NCI-H146 (cell line): ENCODE measurements at regions not wholly inside any gene's neighbourhood (a gene's known extent, or its start where the extent isn't known, plus 50 kb on each side); places are given as distances from the start of the nearest gene placed in this dataset.
"Not testable (repeated sequence)": the region's sequence is repeated elsewhere in the genome, so short reads cannot be mapped to it uniquely, and the experiment has no call there.

Experiments used
- DNase-seq: peaks from one replicate; lab custom pipeline; 2025; lab: John Stamatoyannopoulos, UW

DNA sequence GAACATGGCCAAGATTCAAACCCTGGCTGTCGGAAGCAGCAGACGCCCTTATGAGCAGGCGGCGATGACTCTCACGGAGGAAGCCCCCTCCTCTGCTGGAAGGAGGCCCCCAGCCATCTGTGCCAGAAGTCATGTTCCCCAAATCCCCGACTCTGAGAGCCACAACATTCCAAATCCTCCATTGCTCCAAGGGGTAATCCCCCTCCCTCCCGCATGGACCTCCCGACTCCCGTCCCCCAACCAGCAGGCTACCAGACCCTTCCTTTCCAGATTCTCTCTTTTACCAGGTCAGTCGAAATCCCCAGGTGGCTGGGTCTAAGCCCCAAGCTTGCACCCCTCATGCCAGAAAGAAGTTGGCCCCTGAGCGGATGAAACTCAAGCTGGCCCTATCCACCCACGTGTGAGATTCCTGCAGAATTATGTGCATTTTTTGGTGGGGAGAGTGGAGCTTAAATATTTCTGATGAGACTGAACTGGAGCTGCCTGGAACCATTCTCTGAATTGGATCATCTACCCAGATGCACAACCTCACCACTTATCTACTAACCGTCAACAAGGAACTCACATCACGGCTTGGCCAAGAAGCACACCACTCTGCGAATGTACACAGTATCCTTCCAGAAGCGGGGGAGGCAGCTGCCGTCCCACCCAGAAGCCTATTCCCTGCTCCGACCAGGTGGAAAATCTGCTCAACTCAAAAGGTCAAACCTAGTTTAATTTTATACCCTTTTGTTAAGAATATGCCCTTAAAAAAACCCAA lies 283.5 kb downstream of the C16orf95 start:
- DNase-seq = no peak

DNA sequence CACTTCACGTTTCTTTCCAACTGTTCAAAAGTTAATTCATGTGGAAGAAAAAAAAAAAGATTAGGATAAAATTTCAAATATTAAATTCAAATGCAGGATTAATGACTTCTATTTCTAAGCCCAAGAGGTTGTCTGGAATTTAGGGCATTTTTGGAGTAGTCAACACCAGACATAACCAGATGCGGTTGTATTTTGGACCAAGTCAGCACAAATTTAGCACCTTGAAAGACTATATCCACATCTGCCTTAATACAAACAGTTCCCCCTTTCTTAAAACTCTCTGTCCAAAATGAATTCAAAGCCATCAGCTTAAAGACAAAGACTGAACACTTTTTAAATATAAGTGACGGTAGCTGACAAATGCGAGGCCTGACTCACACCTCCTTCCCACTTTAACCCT lies 282.9 kb downstream of the C16orf95 start:
- no peak for DNase-seq

DNA sequence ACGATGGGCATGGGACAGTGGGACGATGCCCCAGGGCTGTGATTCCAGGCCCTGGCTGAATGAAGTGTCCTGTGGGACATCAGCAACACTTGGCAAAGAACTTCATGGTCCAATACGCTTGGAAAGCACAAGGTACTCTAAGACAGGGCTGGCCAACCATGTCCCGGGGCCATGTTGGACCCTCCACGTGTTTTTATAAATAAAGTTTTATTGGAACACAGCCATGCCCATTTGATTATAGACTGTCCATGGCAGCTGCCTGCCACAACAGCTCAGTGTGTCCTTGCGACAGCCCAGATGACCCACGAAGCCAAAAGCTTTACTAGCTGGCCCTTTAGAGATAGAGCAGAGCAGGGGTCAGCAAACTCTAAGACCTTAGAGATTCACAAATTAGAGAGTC lies 282.1 kb downstream of the C16orf95 start:
- no peak for DNase-seq

DNA sequence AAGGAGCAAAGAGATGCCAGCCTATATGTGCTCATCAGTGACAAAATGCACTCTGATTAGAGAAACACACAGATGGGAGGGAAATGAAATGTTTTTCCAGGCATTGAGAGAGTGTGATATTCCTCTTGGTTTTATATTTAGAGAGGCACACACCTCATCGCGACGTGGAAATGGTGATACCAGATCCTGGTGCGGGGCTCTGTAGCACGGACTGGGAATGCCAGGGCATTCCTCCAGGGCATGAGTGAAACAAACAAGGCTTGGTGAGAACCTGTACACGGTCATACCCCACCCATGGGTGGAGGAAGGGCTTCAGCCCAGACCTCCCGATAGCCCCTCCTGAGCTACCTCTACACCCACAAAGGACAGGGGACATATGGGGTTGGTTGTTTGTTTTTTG lies 280.2 kb downstream of the C16orf95 start:
- DNase-seq = no peak

DNA sequence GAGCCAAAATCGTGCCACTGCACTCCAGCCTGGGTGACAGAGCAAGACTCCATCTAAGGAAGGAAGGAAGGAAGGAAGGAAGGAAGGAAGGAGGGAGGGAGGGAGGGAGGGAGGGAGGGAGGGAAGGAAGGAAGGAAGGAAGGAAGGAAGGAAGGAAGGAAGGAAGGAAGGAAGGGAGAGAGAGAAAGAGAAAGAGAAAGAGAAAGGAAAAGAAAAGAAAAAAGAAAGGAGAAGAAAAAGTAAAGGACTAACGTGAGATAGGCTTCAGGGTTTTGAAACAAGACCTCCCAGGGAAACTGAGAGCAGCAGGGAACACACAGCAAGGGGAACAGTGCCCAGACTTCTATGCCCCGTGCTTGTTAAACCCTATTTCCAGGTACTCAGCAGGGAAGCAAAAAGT lies 278.7 kb downstream of the C16orf95 start:
- DNase-seq = not testable (repeated sequence)

DNA sequence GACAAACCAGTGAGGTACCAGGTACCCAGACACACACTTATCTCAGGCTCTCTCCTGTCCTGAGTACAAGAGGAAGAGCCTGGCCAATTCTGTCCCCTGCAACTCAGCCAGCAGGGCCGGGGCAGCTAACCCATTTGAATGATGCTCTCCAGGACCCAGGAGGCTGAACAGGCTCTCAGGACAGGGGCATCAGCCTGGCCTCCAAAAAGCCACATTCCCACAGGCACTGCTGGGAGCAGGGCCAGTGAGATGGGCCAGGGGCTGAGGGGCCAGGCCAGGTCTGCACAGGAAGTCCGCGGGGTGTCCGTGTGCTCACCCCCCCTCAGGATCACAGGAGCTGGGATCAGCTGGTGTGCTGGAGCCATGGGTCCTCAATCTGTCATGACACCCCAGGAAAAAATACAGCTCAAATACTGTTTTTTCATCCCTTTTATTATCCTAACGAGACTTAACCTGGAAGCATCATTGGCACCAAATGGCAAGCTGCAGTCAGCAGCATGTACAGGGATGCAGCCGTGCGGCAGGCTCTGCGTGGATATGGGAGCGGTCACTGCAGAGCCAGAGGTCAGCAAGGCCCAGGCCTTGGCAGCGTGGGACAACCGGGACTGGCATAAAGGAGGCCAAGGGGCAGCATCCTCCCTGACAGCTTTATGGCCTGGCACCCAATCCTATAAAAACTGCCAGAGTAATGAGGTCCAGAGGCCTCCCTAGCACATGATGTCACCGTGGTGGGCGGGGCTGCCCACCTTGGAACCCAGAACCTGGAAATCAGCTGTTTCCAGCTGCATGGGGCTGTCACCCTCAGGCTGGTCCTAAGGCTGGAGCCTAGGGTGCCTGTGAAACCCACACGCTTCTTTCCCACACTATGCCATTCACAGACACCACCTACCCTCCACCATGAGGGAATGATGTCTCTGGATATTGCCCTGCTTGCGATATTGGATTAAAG lies 276.7 kb downstream of the C16orf95 start:
- no peak for DNase-seq

DNA sequence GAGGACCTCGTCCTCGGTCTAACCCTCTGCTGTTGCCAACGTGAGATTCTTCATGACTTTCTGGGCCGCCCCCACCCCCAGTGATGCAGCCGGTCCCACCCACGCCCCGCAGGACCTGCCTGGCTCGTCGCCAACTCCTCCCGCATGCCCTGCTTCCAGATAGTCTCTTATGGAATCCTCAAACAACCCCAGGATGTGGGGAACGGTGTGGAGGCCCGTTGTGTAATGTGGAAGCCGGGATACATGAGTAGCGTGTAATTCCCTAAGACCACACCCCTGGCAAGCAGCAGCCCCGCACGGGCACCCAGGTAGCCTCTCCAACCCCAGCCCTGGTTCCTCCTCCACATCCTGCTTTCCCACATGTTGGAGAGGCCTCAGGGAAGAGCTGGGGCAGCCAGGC lies 275.9 kb downstream of the C16orf95 start:
- no peak for DNase-seq

DNA sequence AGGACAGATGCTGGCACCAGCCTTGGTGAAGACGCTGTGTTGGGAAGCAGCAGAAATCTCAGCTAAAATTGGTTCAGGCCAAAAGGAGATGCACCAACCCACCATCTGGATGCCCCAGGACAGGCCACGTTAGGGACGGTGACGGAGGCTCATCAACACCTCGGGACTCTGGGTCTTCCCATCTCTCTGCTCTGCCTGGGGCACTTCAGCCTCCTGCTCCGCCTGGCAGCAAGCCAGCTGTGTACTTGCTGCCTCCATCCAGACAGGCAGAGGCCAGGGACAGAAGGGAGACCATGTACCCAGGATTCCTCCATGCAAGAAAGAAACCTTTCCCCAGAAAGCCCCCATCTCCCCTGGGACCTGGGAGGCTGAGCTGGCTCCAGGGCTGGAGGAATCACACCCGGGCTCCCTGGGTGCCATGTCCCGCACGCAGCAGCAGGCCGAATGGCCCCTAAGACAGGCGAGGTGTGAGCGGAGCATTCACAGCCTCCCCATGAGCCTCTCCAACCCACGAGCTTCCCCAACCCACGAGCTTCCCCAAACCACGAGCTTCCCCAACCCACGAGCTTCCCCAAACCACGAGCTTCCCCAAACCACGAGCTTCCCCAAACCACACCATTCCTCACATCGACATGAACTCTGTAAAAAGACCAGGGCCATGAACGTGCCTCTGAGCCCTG lies 274.5 kb downstream of the C16orf95 start:
- no peak for DNase-seq

DNA sequence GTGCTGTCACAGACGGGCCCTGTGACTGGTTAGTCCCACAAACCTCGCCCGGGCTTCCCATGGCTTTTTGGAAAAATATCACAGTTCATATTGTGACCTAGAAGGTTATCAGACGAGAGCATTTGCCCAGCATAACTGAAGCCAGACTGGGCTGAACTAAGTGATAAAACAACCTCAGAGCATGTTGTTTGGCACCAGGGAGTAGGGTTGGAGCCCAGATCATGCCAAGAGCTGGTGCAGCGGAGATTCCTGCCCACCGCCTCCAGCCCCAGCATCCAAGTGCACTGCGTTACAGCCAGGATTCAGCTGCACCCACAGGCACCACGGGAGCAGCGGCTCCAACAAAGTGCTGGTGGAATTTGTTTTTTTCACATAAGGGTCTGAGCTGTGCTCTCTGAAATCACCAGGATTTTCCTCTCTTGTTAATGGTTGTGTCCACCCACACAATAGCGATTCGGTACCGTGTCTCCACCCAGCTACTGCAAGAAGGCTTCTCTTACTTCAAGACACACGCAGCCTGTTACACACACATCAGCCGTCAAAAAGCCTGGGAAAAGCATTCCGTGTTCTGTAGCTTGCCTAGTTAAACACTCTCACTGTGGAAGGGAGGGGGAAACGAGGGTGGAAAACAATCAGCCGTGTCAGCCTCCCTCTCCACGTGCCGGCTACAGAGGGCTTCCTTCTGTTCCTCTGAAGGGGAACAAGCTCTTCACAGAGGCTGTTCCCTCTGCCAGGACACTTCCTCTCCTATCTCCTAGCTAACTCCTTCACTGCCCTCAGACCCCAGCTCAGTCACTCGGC lies 273.8 kb downstream of the C16orf95 start:
- DNase-seq = no peak

DNA sequence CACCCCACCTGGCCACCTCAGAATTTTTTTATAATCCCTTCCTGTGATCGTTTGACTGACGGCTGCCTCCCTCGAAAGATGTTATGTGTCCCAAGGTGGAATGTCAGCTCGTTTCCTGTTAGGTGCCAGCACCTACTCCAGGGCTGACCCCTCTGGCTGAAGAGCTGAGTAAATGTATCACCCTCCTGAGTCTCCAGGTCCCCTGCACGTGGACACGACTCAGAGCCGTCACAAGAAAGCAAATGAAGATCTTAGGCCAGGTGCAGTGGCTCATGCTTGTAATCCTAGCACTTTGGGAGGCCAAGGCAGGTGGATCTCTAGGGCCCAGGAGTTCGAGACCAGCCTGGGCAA lies 273.2 kb downstream of the C16orf95 start:
- no peak for DNase-seq

DNA sequence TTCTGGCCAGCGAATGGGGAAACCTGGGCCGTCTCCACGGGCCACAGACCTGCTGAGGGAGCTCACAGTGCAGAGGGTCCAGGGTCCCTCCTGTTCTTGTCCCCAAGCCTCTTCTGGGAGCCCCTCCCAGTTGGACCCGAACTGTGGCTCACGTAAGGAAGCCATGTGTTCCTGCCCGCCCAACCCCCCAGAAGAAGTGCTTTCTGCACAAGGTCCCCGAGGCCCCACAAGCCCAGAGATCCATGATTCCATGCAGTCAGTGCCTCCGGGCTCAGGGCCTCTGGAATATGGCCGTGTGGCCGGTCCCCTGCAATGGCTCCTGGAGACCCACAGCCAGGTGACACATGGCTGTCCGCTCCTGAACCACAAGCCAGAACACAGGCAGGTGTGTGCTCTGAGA lies 272.4 kb downstream of the C16orf95 start:
- no peak for DNase-seq

DNA sequence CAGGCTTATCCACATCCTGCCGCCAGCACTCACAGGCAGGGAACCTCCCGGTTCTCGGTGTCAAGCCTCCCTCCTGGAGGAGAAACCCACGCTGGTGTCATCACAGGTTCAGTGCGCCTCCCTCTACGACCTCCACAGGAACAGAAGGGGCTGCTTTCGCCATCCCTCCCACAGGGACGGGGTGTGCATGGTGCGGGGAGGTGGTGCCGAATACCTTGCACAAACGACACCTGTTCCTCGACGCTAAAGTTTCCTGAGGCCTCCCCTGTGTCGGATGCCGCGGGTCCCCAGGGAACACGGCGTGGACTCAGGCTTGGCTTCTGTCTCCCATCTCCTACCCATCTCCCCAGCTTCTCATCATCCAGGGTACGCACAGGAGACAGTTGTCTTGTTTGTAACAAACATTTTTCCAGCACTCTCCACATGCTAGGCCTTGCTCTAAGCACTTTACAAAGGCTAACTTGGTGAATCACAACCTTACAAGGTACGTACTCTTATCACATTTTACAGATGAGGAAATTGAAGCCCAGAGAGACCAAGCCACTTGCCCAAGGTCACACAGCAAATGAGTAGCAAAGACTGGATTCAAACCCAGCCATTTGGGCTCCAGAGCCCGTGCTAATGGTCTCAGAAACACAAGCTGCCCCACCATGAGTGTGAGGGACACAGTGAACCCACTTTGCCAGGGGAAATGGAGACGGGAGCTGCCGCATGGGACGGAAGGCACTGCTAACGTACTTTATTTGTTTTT lies 271.6 kb downstream of the C16orf95 start:
- no peak for DNase-seq

DNA sequence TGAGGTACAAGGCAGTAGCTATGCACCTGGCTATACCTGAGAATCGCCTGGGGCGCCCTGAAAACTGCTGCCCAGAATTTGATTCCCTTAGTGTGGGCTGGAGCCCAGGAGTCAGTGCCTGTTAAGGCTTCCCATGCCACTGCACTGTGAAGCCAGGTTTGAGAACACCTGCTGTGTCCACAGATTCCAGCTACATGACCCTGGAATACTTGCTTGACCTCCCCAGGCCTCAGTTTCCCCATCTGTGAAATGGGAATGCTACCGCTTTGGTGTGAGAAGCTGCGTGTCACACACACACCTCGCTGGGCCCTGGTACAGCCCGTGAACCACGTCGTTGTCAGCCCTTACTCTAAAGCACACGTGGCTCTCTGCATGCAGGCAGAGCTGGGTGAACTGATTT lies 271.0 kb downstream of the C16orf95 start:
- no peak for DNase-seq

DNA sequence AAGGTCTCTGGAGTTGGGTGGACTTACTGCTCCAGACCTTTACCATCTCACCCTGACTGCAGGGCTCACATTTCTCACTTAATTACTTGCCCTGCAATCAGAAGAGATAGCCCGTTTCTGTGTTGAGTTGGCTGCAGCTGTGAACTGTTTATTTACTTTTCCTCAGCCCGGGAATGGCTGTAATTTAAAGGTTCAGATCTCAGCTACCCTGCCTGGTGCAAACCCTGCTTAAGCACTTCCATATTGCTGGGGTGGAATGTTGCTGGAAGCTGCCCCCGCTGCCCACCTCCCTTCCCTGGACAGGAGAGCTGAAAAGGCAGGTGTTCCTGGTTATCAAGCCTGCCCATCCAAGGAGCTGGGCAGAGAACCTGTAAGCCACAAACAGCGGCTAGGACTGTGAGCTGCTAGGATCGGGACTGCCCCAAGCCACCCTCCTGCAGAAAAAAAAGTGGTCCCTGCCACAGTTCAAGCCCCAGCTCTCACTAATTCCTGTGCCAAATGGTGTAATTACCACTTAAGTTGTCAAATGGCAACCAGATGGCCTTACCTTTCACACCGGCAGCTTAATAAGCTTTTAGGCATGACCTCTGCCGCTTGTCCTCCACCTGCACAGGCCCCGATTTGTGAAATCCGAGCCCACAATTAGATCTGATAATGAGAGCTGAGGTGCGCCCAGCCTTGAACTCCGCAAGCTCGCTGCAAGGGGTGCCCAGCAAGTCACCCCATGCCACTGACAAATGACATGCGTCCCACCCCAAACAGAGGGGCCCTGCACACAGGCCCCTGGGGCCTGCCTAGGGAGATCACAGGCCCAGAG lies 269.8 kb downstream of the C16orf95 start:
- peak; percentile 3 for DNase-seq

DNA sequence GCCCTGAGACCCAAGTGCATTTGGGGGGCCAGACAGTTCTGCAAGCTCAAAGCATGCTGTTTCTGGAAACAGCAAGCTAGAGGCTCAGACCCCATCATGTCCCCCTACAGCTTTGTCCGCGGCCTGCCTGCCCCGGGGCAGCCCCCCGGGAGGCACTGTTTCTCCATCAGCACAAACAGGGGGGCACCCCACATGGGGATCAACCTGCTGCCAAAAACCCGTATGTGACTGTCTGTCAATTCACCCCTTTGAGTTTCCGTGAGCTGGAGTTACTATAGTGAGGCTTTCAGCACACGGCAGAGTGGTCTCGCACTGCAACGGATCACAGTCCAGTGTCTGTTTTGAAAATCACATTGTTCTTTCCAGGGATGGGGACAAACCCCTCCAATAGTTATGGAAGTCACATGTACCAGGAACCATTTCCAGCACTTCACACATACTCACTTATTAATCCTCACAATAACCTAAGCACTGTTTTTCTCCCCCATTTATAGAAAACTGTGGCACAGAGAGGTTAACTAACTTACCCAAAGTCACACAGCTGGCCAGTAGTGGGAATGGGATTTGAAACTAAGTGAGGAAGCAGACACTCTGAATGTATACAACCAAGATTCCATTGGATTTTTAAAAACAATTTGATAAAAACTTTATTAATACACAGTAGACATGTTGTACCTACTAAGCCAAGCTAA lies 269.0 kb downstream of the C16orf95 start:
- DNase-seq = no peak

DNA sequence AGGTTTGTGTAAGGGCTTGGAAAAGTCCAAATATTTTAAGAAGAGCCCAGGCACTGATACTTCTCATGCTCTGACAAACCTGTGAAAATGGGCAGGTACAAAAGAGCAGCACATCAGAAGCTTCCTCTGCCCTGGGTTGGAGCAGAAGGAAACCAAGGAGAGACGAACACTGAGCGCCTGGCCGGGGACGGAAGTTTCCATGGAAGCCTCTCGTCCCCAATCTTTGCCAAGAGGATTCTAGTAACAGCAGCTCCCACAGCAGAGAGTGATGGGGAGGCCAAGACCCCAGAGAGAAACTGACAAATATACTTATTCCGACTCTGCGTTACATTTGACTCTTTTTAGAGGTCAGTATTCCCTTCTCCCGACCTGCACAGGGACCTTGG lies 268.5 kb downstream of the C16orf95 start:
- DNase-seq = no peak

DNA sequence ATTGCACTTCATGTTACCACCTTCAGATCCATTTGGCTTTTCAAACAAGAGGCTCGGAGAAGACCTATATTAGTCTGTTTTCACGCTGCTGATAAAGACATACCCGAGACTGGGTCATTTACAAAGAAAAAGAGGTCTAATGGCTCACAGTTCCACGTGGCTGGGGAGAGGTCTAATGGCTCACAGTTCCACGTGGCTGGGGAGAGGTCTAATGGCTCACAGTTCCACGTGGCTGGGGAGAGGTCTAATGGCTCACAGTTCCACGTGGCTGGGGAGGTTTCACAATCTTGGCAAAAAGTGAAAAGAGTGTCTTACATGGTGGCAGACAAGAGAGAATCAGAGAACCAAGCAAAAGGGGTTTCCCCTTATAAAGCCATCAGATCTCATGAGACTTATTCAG lies 268.0 kb downstream of the C16orf95 start:
- not testable (repeated sequence) for DNase-seq

DNA sequence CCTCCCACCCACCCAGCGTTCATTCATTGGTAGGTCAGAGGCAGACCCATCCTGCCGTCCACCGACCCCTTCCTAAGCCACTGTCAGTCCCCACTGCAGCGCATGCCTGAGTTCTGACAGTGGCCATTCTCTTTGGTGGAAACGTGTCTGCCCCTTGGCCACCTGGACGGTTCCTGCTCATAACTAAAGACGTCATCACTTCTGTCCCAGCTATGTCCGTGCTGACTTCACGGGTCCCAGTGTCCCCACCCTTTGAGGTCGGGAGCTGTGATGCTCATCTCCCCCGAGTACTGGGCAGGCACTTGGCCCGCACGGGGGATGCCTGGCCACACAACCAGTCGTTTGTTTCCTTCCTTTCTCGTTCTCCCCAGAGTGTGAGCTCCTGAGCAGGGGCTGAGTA lies 267.1 kb downstream of the C16orf95 start:
- no peak for DNase-seq

DNA sequence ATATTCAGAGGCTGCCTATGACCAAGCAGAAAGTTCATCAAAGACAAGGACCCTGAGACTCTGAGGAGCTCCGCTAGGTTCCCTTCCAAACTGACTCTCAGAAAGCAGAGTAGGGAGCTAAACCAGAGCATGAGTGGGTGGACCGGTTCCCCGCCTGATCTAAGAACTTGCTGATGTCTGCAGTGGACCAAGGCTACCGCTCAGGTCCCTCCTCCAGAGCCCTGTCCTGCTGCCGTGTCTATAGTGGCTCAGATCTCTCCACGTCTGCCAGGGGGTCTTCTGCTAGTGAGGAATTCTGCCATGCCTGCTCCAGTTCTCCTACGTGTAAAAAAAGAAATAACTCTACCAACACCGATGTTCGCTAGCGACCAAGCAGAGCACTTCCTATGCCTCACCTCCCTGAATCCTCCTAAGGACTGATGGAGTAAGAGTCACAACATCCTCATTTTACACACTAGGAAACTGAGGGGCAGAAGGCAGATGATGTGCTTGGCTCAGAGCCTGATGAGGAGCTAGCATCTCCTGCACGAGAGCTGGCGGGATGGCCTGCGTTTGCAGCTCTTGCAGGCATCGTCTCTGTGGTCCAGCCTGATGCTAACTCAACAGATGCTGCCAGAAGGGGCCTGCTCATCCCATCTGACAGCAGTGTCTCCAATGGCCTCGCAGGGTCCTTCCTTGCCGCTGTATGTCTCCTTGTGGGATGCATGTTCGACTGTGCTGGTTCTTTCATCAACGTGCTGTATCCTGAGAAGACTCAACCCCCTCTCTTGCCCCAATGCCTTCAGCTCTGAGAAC lies 265.5 kb downstream of the C16orf95 start:
- no peak for DNase-seq
